GM19351 (cell line): ENCODE measurements at regions not wholly inside any gene's neighbourhood (a gene's known extent, or its start where the extent isn't known, plus 50 kb on each side); places are given as distances from the start of the nearest gene placed in this dataset.
"Not testable (repeated sequence)": the region's sequence is repeated elsewhere in the genome, so short reads cannot be mapped to it uniquely, and the experiment has no call there.

ENCODE experiments used
- ATAC-seq: cut with Tn5 transposase; IDR thresholded peaks from one replicate; pipeline ENCODE4 v1.9.1; 2021; ENCODE audit warnings: mild to moderate bottlenecking, moderate library complexity; ENCODE audit not compliant: unreplicated experiment

GRCh38 chr7:51426163-51426562 is 109.6 kb upstream of the COBL start:
- ATAC-seq, result no peak

- ATAC-seq, result not testable (repeated sequence)
Measured at GRCh38 chr7:51409934-51410333, 93.3 kb upstream of the COBL start.

- not testable (repeated sequence) for ATAC-seq
Measured at GRCh38 chr7:51397608-51398007, 81.0 kb upstream of the COBL start.

- ATAC-seq, result not testable (repeated sequence)
Measured at GRCh38 chr7:51393003-51393402, 76.4 kb upstream of the COBL start.

GRCh38 chr7:51389952-51390351 is 73.3 kb upstream of the COBL start:
- ATAC-seq, result not testable (repeated sequence)

- not testable (repeated sequence) for ATAC-seq
Measured at GRCh38 chr7:51389216-51389812, 72.7 kb upstream of the COBL start.

GRCh38 chr7:51388241-51388640 is 71.6 kb upstream of the COBL start:
- ATAC-seq, result not testable (repeated sequence)

GRCh38 chr7:51386806-51387568 is 70.4 kb upstream of the COBL start:
- not testable (repeated sequence) for ATAC-seq

- not testable (repeated sequence) for ATAC-seq
Measured at GRCh38 chr7:51386184-51386583, 69.6 kb upstream of the COBL start.

- ATAC-seq, result not testable (repeated sequence)
Measured at GRCh38 chr7:51382243-51382642, 65.6 kb upstream of the COBL start.

GRCh38 chr7:51376420-51377092 is 59.9 kb upstream of the COBL start:
- ATAC-seq, result no peak

GRCh38 chr7:51374936-51375335 is 58.3 kb upstream of the COBL start:
- no peak for ATAC-seq

GRCh38 chr7:51373607-51374006 is 57.0 kb upstream of the COBL start:
- not testable (repeated sequence) for ATAC-seq

- peak; percentile 50 for ATAC-seq
Measured at GRCh38 chr7:51369746-51370145, 53.1 kb upstream of the COBL start.

- ATAC-seq, result not testable (repeated sequence)
Measured at GRCh38 chr7:51369228-51369627, 52.6 kb upstream of the COBL start.

GRCh38 chr7:51368334-51368733 is 51.7 kb upstream of the COBL start:
- no peak for ATAC-seq

GRCh38 chr7:51367614-51367968 is 51.0 kb upstream of the COBL start:
- ATAC-seq, result no peak

GRCh38 chr7:51366930-51367613 is 50.5 kb upstream of the COBL start:
- peak; percentile 83 for ATAC-seq
